ENCODE measurements at regions not wholly inside any gene's neighbourhood (a gene's known extent, or its start where the extent isn't known, plus 50 kb on each side); places are given as distances from the start of the nearest gene placed in this dataset.

DNA sequence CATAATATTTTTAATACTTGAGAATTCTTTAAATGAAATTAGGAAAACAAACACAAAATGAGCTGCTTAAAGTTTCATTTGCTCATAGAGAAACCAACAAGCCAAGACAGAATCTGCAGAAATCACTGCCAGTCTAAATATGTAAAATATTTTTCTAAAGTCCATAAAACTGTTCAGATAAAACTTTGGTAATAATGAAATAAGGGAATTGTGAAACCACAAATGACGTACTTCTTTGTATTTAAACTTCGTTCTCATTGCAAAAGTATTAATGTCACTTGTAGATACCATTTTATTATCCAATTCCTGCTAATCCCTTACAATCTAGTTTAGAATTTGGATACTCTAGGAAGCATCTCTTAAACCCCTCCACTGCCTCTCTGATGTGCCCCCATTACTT is 234.5 kb upstream of the NEGR1 start:
- H3K27me3 ChIP-seq = no peaks in the 10 kb centered on the region
- no peaks in the 10 kb centered on the region for H3K36me3 ChIP-seq (ENCODE audit: low read depth, missing control alignments)
- no peaks in the 10 kb centered on the region for H3K4me1 ChIP-seq
- WGBS, 2 donors = 67 to 72% methylated on average over 2 of the region's 2 CpGs
- no peaks in the 10 kb centered on the region for H3K9me3 ChIP-seq
- no peak overlapping the region for H3K27ac ChIP-seq
- no peak for DNase-seq
- no peak overlapping the region for H3K4me3 ChIP-seq
- intact Hi-C loops (cut with DNase I; ENCODE audit: low total_unique reads) = no loop called here
- TF ChIP-seq POLR2A (IDR thresholded peaks at IDR 0.05) = no peak
- TF ChIP-seq, protein P1, sequence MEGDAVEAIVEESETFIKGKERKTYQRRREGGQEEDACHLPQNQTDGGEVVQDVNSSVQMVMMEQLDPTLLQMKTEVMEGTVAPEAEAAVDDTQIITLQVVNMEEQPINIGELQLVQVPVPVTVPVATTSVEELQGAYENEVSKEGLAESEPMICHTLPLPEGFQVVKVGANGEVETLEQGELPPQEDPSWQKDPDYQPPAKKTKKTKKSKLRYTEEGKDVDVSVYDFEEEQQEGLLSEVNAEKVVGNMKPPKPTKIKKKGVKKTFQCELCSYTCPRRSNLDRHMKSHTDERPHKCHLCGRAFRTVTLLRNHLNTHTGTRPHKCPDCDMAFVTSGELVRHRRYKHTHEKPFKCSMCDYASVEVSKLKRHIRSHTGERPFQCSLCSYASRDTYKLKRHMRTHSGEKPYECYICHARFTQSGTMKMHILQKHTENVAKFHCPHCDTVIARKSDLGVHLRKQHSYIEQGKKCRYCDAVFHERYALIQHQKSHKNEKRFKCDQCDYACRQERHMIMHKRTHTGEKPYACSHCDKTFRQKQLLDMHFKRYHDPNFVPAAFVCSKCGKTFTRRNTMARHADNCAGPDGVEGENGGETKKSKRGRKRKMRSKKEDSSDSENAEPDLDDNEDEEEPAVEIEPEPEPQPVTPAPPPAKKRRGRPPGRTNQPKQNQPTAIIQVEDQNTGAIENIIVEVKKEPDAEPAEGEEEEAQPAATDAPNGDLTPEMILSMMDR (IDR thresholded peaks at IDR 0.05) = no peak

DNA sequence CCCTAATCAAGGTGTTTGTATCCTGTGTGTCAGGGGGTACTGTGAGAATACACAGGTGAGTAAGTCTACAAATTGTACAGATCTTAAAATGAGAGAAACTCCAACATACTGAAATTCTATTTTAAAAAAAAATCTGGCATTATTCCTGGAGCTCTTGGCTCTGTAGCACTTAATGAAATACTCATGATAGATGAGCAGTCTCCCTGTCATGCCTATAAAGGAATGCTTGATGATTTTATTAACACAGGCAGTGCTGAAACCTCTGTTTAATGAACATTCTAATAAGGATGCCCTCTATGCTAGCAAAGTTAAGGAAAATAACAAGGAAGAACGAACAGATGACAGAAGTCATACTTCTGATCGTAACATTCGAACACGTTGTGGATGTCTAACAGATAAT is 233.9 kb upstream of the NEGR1 start:
- DNase-seq = no peak

DNA sequence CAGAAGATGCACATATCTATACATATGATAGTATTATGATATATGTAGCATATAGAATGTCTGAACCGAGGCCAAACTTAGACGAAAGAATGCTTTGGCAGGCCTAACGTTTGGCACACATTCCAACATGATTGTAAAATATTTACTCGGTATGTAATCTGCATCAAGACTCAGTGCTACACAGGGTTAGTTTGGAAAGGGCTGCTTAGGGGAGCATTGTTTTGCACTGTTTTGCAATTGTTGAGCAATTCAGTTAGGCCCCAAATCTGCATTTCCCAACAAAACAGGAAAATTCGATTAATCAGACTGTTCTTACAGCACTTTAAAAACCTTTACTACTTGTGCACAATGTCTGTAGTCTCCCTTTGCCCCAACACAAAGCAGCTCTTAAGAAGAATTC is 216.0 kb upstream of the NEGR1 start:
- Histone ChIP-seq H3K4me1 (no peaks in the 10 kb centered on the region), H3K27me3 (no peaks in the 10 kb centered on the region), H3K27ac (no peak overlapping the region), H3K4me3 (no peak overlapping the region), H3K9me3 (no peaks in the 10 kb centered on the region), H3K36me3 (ENCODE audit: low read depth, missing control alignments) (no peaks in the 10 kb centered on the region)
- intact Hi-C loops (cut with DNase I; ENCODE audit: low total_unique reads) = no loop called here
- WGBS, 2 donors = 54 to 60% methylated on average over 5 of the region's 5 CpGs
- DNase-seq = no peak
- TF ChIP-seq, protein P1 (IDR thresholded peaks at IDR 0.05) = no peak
- no peak for TF ChIP-seq POLR2A (IDR thresholded peaks at IDR 0.05)

More for the DNA sequence above, 233.9 kb upstream of the NEGR1 start:
- Histone ChIP-seq H3K36me3 (ENCODE audit: low read depth, missing control alignments) (no peaks in the 10 kb centered on the region), H3K27me3 (no peaks in the 10 kb centered on the region), H3K9me3 (no peaks in the 10 kb centered on the region), H3K4me1 (no peaks in the 10 kb centered on the region), H3K4me3 (no peak overlapping the region), H3K27ac (no peak overlapping the region)
- 78 to 86% methylated on average over 4 of the region's 4 CpGs for WGBS, 2 donors
- intact Hi-C loops (cut with DNase I; ENCODE audit: low total_unique reads) = no loop called here
- TF ChIP-seq, protein P1 (IDR thresholded peaks at IDR 0.05) = no peak
- TF ChIP-seq POLR2A (IDR thresholded peaks at IDR 0.05) = no peak

DNA sequence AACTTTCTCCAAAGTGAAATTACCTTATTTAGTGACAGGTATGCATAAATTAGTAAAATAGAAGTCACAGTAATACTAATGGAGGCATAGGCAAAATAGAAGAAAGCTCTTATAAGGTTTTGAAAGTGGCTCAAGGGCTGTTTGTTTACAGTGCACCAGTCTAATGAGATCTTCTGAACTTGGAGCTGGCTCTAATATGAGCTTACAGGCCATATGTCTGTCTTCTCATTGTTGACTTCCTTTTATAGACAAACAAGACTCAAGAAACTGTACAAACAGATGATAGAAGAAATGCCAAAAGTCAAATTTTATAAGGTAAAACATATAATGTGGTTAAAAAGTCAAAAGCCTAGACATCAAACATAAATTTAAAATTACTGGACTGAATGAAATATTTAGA is 207.5 kb upstream of the NEGR1 start:
- intact Hi-C loops (cut with DNase I; ENCODE audit: low total_unique reads) = no loop called here
- Histone ChIP-seq H3K4me1 (no peaks in the 10 kb centered on the region), H3K36me3 (ENCODE audit: low read depth, missing control alignments) (no peaks in the 10 kb centered on the region), H3K27ac (no peak overlapping the region), H3K4me3 (no peak overlapping the region), H3K27me3 (no peaks in the 10 kb centered on the region), H3K9me3 (no peaks in the 10 kb centered on the region)
- TF ChIP-seq POLR2A (IDR thresholded peaks at IDR 0.05) = no peak
- TF ChIP-seq, protein P1 (IDR thresholded peaks at IDR 0.05) = no peak
- DNase-seq = no peak

DNA sequence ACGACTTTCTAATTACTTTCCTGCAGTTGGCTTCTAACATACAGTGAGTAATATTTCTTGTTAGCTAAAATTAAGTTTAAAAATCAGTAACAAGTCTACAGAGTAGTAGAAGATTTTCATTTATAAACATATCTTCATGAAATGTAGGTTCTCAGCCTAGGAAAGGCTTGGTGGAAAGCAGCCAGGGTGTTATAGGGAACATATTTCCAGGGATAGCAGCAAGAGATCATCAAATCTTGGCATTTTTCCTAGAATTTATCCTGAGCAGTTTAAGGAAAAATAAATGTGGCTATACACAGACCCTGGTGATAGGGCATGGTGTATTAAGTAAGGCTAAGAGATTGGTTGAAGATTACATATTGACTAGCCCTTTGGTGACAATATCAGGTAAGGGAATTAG is 203.5 kb upstream of the NEGR1 start:
- Histone ChIP-seq H3K4me1 (no peaks in the 10 kb centered on the region), H3K27ac (no peak overlapping the region), H3K27me3 (no peaks in the 10 kb centered on the region), H3K4me3 (no peak overlapping the region), H3K9me3 (no peaks in the 10 kb centered on the region), H3K36me3 (ENCODE audit: low read depth, missing control alignments) (no peaks in the 10 kb centered on the region)
- intact Hi-C loops (cut with DNase I; ENCODE audit: low total_unique reads) = no loop called here
- DNase-seq = no peak
- 33 to 34% methylated on average over 1 of the region's 1 CpG for WGBS, 2 donors
- TF ChIP-seq, protein P1 (IDR thresholded peaks at IDR 0.05) = no peak

Measured in testis (tissue), 2 donors.